A549 (cell line): ENCODE measurements at regions not wholly inside any gene's neighbourhood (a gene's known extent, or its start where the extent isn't known, plus 50 kb on each side); places are given as distances from the start of the nearest gene placed in this dataset.

Experiments
- CTCF ChIP-seq: fragments of >200 bp; sonication (Bioruptor Twin); formaldehyde crosslinking; IDR thresholded peaks from 3 replicates; pipeline ENCODE4 v1.5.1; 2016
- ESRRA ChIP-seq: fragments of 150-350 bp; IDR thresholded peaks from 2 replicates; pipeline ENCODE4 v1.6.1; 2014; ENCODE audit warnings: mild to moderate bottlenecking, low read length, borderline replicate concordance
- JUN ChIP-seq, 2 experiments: fragments of >200 bp; sonication (Bioruptor Twin); formaldehyde crosslinking; IDR thresholded peaks; 2 replicates in 1 of 2; 3 replicates in 1 of 2; pipeline ENCODE4 v1.6.1; 2016 to 2017
- JUNB ChIP-seq: fragments of >200 bp; sonication (Bioruptor Twin); formaldehyde crosslinking; IDR thresholded peaks from 2 replicates; pipeline ENCODE4 v1.6.1; 2016
- NFE2L2 ChIP-seq: fragments of 150-350 bp; conservative IDR thresholded peaks from 2 replicates; pipeline ENCODE4 v1.6.1; 2014; ENCODE audit warnings: low read length
- PHF8 ChIP-seq: fragments of 200-600 bp; sonication (generic); IDR thresholded peaks from 2 replicates; pipeline ENCODE4 v1.6.1; 2016; ENCODE audit warnings: low read depth, mild to moderate bottlenecking, antibody characterized with exemption, moderate library complexity, borderline replicate concordance
- POLR2A ChIP-seq: IDR thresholded peaks from 2 replicates; pipeline ENCODE4 v1.6.1; 2012; ENCODE audit warnings: mild to moderate bottlenecking, low read length
- POLR2AphosphoS2 ChIP-seq: conservative IDR thresholded peaks from 2 replicates; pipeline ENCODE4 v1.6.1; 2012; ENCODE audit warnings: low read length, improper control_type of control experiment, inconsistent platforms
- REST ChIP-seq: fragments of 200-600 bp; sonication (generic); IDR thresholded peaks from 2 replicates; pipeline ENCODE4 v1.6.1; 2016; ENCODE audit warnings: antibody characterized with exemption, mild to moderate bottlenecking, moderate library complexity
- RNF2 ChIP-seq: fragments of 200-600 bp; sonication (generic); IDR thresholded peaks from 2 replicates; pipeline ENCODE4 v1.6.1; 2016; ENCODE audit warnings: low read depth, mild to moderate bottlenecking, antibody characterized with exemption, moderate library complexity, borderline replicate concordance

GRCh38 chr9:95592931-95593330 lies 76.2 kb upstream of the PTCH1 start:
- no peak for TF ChIP-seq POLR2A
- TF ChIP-seq NFE2L2, result no peak
- TF ChIP-seq ESRRA, result no peak
- no peak for TF ChIP-seq CTCF
- no peak for TF ChIP-seq REST
- TF ChIP-seq RNF2, result no peak
- TF ChIP-seq JUNB, result no peak
- no peak for TF ChIP-seq POLR2AphosphoS2
- no peak for TF ChIP-seq PHF8
- TF ChIP-seq JUN (IDR thresholded peaks at IDR 0.05), result no peak
